Tibial artery (tissue), 4 donors: ENCODE measurements at regions not wholly inside any gene's neighbourhood (a gene's known extent, or its start where the extent isn't known, plus 50 kb on each side); places are given as distances from the start of the nearest gene placed in this dataset.

Experiments
- DNase-seq, 2 donors: peaks; one replicate each; pipeline ENCODE4 v3.0.0-alpha.2; 2019
- H3K27ac ChIP-seq, 2 donors: fragments of 200-600 bp; sonication (generic) in 1 of 2; 1 replicate in 1 of 2; 2 replicates in 1 of 2; pipeline ENCODE4 v1.5.1; 2018 to 2019; ENCODE audit warnings: mild to moderate bottlenecking in 1 of 2
- H3K27me3 ChIP-seq, 2 donors: fragments of 200-600 bp; sonication (generic) in 1 of 2; one replicate each; pipeline versions ENCODE4 v1.5.1 to v1.6.0; 2016 to 2019
- H3K36me3 ChIP-seq, 3 donors: fragments of 200-600 bp; sonication (generic) in 2 of 3; one replicate each; pipeline ENCODE4 v1.5.1; 2016 to 2019; ENCODE audit warnings: mild to moderate bottlenecking in 2 of 3
- H3K4me1 ChIP-seq, 4 donors: fragments of 200-600 bp; sonication (generic) in 2 of 4; 1 replicate in 3 of 4; 2 replicates in 1 of 4; pipeline ENCODE4 v1.5.1; 2016 to 2019
- H3K4me3 ChIP-seq, 2 donors: fragments of 200-600 bp; sonication (generic) in 1 of 2; 1 replicate in 1 of 2; 2 replicates in 1 of 2; pipeline ENCODE4 v1.5.1; 2018 to 2019; ENCODE audit warnings: mild to moderate bottlenecking in 2 of 2
- H3K9me3 ChIP-seq, 3 donors: fragments of 200-600 bp; sonication (generic) in 1 of 3; one replicate each; pipeline ENCODE4 v1.5.1; 2016 to 2019
- intact Hi-C: fragments of 100-400 bp; cut with DNase I; formaldehyde crosslinking; loops from one replicate; pipeline ENCODE4 v1.15.0; 2023; ENCODE audit warnings: low total_unique reads
- TF ChIP-seq, protein P1 (sequence below), 2 experiments: fragments of 200-600 bp in 1 of 2; fragments of 450-650 bp in 1 of 2; IDR thresholded peaks; one replicate each; pipeline ENCODE4 v1.5.1; 2017 to 2019; ENCODE audit warnings: antibody characterized with exemption in 2 of 2, mild to moderate bottlenecking in 1 of 2, moderate library complexity in 1 of 2

GRCh38 chr7:117942780-117943179 lies 69.5 kb upstream of the CTTNBP2 start:
- Histone ChIP-seq H3K9me3 (no peaks in the 10 kb centered on the region), H3K27ac (no peak overlapping the region), H3K36me3 (no peaks in the 10 kb centered on the region), H3K4me1 (no peaks in the 10 kb centered on the region), H3K4me3 (no peak overlapping the region), H3K27me3 (no peaks in the 10 kb centered on the region)
- TF ChIP-seq, protein P1, sequence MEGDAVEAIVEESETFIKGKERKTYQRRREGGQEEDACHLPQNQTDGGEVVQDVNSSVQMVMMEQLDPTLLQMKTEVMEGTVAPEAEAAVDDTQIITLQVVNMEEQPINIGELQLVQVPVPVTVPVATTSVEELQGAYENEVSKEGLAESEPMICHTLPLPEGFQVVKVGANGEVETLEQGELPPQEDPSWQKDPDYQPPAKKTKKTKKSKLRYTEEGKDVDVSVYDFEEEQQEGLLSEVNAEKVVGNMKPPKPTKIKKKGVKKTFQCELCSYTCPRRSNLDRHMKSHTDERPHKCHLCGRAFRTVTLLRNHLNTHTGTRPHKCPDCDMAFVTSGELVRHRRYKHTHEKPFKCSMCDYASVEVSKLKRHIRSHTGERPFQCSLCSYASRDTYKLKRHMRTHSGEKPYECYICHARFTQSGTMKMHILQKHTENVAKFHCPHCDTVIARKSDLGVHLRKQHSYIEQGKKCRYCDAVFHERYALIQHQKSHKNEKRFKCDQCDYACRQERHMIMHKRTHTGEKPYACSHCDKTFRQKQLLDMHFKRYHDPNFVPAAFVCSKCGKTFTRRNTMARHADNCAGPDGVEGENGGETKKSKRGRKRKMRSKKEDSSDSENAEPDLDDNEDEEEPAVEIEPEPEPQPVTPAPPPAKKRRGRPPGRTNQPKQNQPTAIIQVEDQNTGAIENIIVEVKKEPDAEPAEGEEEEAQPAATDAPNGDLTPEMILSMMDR (IDR thresholded peaks at IDR 0.05): no peak
- no peak for DNase-seq
- intact Hi-C loops: no loop called here

DNA sequence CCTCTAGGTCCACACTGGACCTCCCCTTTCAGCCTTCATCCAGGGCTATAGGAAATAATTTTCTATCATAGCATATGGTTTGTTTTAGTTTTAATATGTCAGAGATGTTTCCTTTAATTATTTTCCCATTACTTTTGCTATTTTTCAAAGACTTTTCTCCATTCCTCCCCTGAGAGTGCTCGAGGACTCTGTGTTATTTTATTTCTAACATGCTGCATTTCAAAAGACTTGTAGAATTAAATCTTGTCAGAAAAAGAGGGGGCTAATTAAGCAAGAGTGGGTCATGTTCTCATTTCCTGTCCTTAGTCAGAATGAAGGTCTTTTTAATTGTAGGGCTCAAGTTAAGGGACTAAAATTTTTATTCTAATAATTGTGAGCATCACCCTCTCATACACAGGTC lies 71.6 kb upstream of the CTTNBP2 start:
- no peak for DNase-seq
- H3K27me3 ChIP-seq: no peaks in the 10 kb centered on the region
- intact Hi-C loops: no loop called here

GRCh38 chr7:117946151-117946633 lies 73.0 kb upstream of the CTTNBP2 start:
- Histone ChIP-seq H3K36me3 (no peaks in the 10 kb centered on the region), H3K27ac (no peak overlapping the region), H3K9me3 (no peaks in the 10 kb centered on the region), H3K4me1 (no peaks in the 10 kb centered on the region), H3K4me3 (no peak overlapping the region), H3K27me3 (no peaks in the 10 kb centered on the region)
- TF ChIP-seq, protein P1 (IDR thresholded peaks at IDR 0.05): no peak
- intact Hi-C loops: no loop called here
- DNase-seq: no peak

More for the DNA sequence above, 71.6 kb upstream of the CTTNBP2 start:
- Histone ChIP-seq H3K36me3 (no peaks in the 10 kb centered on the region), H3K27ac (no peak overlapping the region), H3K4me3 (no peak overlapping the region), H3K4me1 (no peaks in the 10 kb centered on the region), H3K9me3 (no peaks in the 10 kb centered on the region)
- TF ChIP-seq, protein P1 (IDR thresholded peaks at IDR 0.05): no peak

DNA sequence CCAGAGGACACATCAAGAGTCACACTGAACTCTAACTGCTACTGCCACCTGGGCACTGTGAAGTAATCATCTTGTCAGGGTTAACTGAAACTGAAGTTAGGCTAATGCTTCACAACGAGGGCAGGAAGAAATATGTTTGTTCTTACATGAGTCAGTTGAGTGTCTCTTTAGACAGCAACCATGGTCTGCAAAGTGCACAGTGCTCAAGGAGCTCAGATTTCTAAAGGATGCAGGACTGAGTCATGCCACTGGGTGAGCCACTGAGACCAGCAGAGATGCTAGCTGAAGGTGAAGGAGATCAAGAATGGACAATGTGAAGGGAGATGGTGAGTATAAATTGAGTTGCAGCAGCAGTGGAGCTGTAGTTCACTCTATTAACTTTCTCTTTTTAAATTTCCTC lies 76.0 kb upstream of the CTTNBP2 start:
- Histone ChIP-seq H3K36me3 (no peaks in the 10 kb centered on the region), H3K27ac (no peak overlapping the region), H3K27me3 (no peaks in the 10 kb centered on the region), H3K9me3 (peaks cover 0 to 6% (median 0%) of the 10 kb centered on the region in 3 donors), H3K4me3 (no peak overlapping the region), H3K4me1 (no peaks in the 10 kb centered on the region)
- TF ChIP-seq, protein P1 (IDR thresholded peaks at IDR 0.05): no peak
- DNase-seq: no peak
- intact Hi-C loops: no loop called here

GRCh38 chr7:117950601-117951260 lies 77.5 kb upstream of the CTTNBP2 start:
- no peaks in the 10 kb centered on the region for H3K4me1 ChIP-seq
- intact Hi-C loops: no loop called here
- no peak overlapping the region for H3K27ac ChIP-seq
- no peaks in the 10 kb centered on the region for H3K27me3 ChIP-seq
- no peak for DNase-seq
- no peaks in the 10 kb centered on the region for H3K36me3 ChIP-seq
- H3K4me3 ChIP-seq: no peak overlapping the region
- TF ChIP-seq, protein P1 (IDR thresholded peaks at IDR 0.05): no peak
- H3K9me3 ChIP-seq: peaks cover 0 to 6% (median 0%) of the 10 kb centered on the region in 3 donors
